ENCODE measurements at regions not wholly inside any gene's neighbourhood (a gene's known extent, or its start where the extent isn't known, plus 50 kb on each side); places are given as distances from the start of the nearest gene placed in this dataset.

GRCh38 chr11:10996678-10997077, 138.8 kb upstream of the ZBED5 start:
- no peak for TF ChIP-seq EZH2 (IDR thresholded peaks at IDR 0.05; ENCODE audit: insufficient read depth, low read length)
- TF ChIP-seq CTCF (IDR thresholded peaks at IDR 0.05; ENCODE audit: insufficient read depth, low read depth, low read length) = no peak
